GM23338 (cell line): ENCODE measurements at regions not wholly inside any gene's neighbourhood (a gene's known extent, or its start where the extent isn't known, plus 50 kb on each side); places are given as distances from the start of the nearest gene placed in this dataset.

ENCODE experiments used
- ATAC-seq: fragments of 200-7000 bp; cut with Tn5 transposase; 3 replicates; pipeline ENCODE4 v1.9.1; 2020
- DNase-seq: peaks from one replicate; pipeline ENCODE4 v3.0.0-alpha.2; 2015; ENCODE audit warnings: low spot score
- H2AFZ ChIP-seq: fragments of 200-600 bp; sonication (generic); 2 replicates; pipeline ENCODE4 v1.8.0; 2016; ENCODE audit warnings: antibody characterized with exemption, mild to moderate bottlenecking, moderate library complexity
- H3F3A ChIP-seq: fragments of 200-600 bp; sonication (generic); replicated peaks from 2 replicates; pipeline ENCODE4 v1.8.0; 2017; ENCODE audit warnings: antibody characterized with exemption, mixed run types, low read depth
- H3K27ac ChIP-seq: fragments of 200-600 bp; sonication (generic); 2 replicates; pipeline ENCODE4 v1.6.1; 2016; ENCODE audit warnings: low read depth
- H3K27me3 ChIP-seq: fragments of 200-600 bp; sonication (generic); 2 replicates; pipeline ENCODE4 v1.8.0; 2016; ENCODE audit warnings: mild to moderate bottlenecking, mixed run types, moderate library complexity; ENCODE audit not compliant: insufficient read depth
- H3K36me3 ChIP-seq: fragments of 200-600 bp; sonication (generic); 2 replicates; pipeline ENCODE4 v1.8.0; 2016; ENCODE audit warnings: mild to moderate bottlenecking; ENCODE audit not compliant: insufficient read depth
- H3K4me1 ChIP-seq: fragments of 200-600 bp; sonication (generic); 2 replicates; pipeline ENCODE4 v1.8.0; 2016; ENCODE audit warnings: mild to moderate bottlenecking, moderate library complexity; ENCODE audit not compliant: insufficient read depth
- H3K4me2 ChIP-seq: fragments of 200-600 bp; sonication (generic); 2 replicates; pipeline ENCODE4 v1.7.1; 2017; ENCODE audit warnings: mixed run types
- H3K4me3 ChIP-seq: fragments of 200-600 bp; sonication (generic); 2 replicates; pipeline ENCODE4 v1.6.1; 2016; ENCODE audit warnings: mixed run types
- H3K79me2 ChIP-seq: fragments of 200-600 bp; sonication (generic); replicated peaks from 2 replicates; pipeline ENCODE4 v1.8.0; 2017; ENCODE audit warnings: mild to moderate bottlenecking; ENCODE audit not compliant: insufficient read depth
- H3K9me2 ChIP-seq: fragments of 200-600 bp; sonication (generic); 2 replicates; pipeline ENCODE4 v1.8.0; 2017; ENCODE audit not compliant: insufficient read depth
- H4K20me1 ChIP-seq: fragments of 200-600 bp; sonication (generic); replicated peaks from 2 replicates; pipeline ENCODE4 v1.8.0; 2017; ENCODE audit warnings: mild to moderate bottlenecking; ENCODE audit not compliant: insufficient read depth
- H3K27ac Mint-ChIP-seq: 2 replicates; pipeline ENCODE4 v1.8.0; 2020; ENCODE audit warnings: inconsistent platforms, mild to moderate bottlenecking, moderate library complexity, mixed read lengths
- H3K27me3 Mint-ChIP-seq: 3 replicates; pipeline ENCODE4 v1.8.0; 2022; ENCODE audit warnings: low read depth, mild to moderate bottlenecking, moderate library complexity, mixed read lengths, inconsistent platforms; ENCODE audit not compliant: insufficient read depth, poor library complexity
- H3K36me3 Mint-ChIP-seq: 3 replicates; pipeline ENCODE4 v1.8.0; 2021; ENCODE audit warnings: low read depth, mild to moderate bottlenecking, inconsistent platforms, moderate library complexity, mixed read lengths
- H3K4me1 Mint-ChIP-seq: 3 replicates; pipeline ENCODE4 v1.8.0; 2020; ENCODE audit warnings: mild to moderate bottlenecking, inconsistent platforms, mixed read lengths
- H3K4me3 Mint-ChIP-seq: 3 replicates; pipeline ENCODE4 v1.8.0; 2021; ENCODE audit warnings: moderate library complexity, mild to moderate bottlenecking, inconsistent platforms, mixed read lengths
- H3K9me3 Mint-ChIP-seq: 3 replicates; pipeline ENCODE4 v1.8.0; 2020; ENCODE audit warnings: moderate library complexity, mild to moderate bottlenecking, inconsistent platforms, mixed read lengths
- CREB1 ChIP-seq: fragments of 250-450 bp; sonication (Bioruptor Pico); IDR thresholded peaks from 2 replicates; pipeline ENCODE4 v1.5.0; 2020; ENCODE audit warnings: low read depth, mild to moderate bottlenecking, moderate library complexity
- CTCF ChIP-seq, 2 experiments: fragments of 200-600 bp in 1 of 2; sonication (generic) in 1 of 2; conservative IDR thresholded peaks; 2 replicates each; pipeline versions ENCODE4 v1.5.1 to v1.6.1; 2016 to 2017; ENCODE audit warnings: antibody characterized with exemption in 2 of 2, low read depth in 2 of 2, mild to moderate bottlenecking in 2 of 2, moderate library complexity in 1 of 2
- ETS1 ChIP-seq: IDR thresholded peaks from 2 replicates; pipeline ENCODE4 v1.6.1; 2016; ENCODE audit warnings: antibody characterized with exemption
- EZH2 ChIP-seq: fragments of 200-600 bp; sonication (generic); IDR thresholded peaks from one replicate; pipeline ENCODE4 v1.8.0; 2017; ENCODE audit warnings: antibody characterized with exemption, mild to moderate bottlenecking, low read depth; ENCODE audit not compliant: unreplicated experiment
- EZH2phosphoT487 ChIP-seq: fragments of 200-600 bp; sonication (generic); IDR thresholded peaks from one replicate; pipeline ENCODE4 v1.8.1; 2018; ENCODE audit warnings: antibody characterized with exemption; ENCODE audit not compliant: unreplicated experiment
- JUNB ChIP-seq: IDR thresholded peaks from one replicate; pipeline ENCODE4 v1.6.1; 2016; ENCODE audit warnings: antibody characterized with exemption; ENCODE audit not compliant: unreplicated experiment
- NANOG ChIP-seq: IDR thresholded peaks from 2 replicates; pipeline ENCODE4 v1.6.1; 2016; ENCODE audit warnings: antibody characterized with exemption, borderline replicate concordance
- POLR2AphosphoS5 ChIP-seq: IDR thresholded peaks from 2 replicates; pipeline ENCODE4 v1.6.1; 2016; ENCODE audit warnings: antibody characterized with exemption, low read depth
- REST ChIP-seq: IDR thresholded peaks from one replicate; pipeline ENCODE4 v1.6.1; 2018; ENCODE audit warnings: antibody characterized with exemption; ENCODE audit not compliant: unreplicated experiment
- STAT1 ChIP-seq: IDR thresholded peaks from one replicate; pipeline ENCODE4 v1.6.1; 2016; ENCODE audit warnings: antibody characterized with exemption; ENCODE audit not compliant: unreplicated experiment
- ZNF114 ChIP-seq: fragments of 250-450 bp; sonication (Bioruptor Pico); IDR thresholded peaks from 2 replicates; pipeline ENCODE4 v1.5.0; 2020; ENCODE audit warnings: mild to moderate bottlenecking, moderate library complexity
- ZNF331 ChIP-seq: fragments of 250-450 bp; sonication (Bioruptor Pico); IDR thresholded peaks from 2 replicates; pipeline ENCODE4 v1.5.0; 2020; ENCODE audit warnings: low read depth, mild to moderate bottlenecking, moderate library complexity
- ZNF462 ChIP-seq: fragments of 250-450 bp; sonication (Bioruptor Pico); IDR thresholded peaks from 2 replicates; pipeline ENCODE4 v1.5.0; 2020; ENCODE audit warnings: mild to moderate bottlenecking, moderate library complexity

GRCh38 chr12:86662464-86662863, 406.3 kb upstream of the MGAT4C start:
- Histone ChIP-seq H2AFZ (no peak overlapping the region), H3K4me2 (no peak overlapping the region), H3F3A (no peaks in the 10 kb centered on the region), H3K4me3 (no peak overlapping the region), H3K27me3 (no peaks in the 10 kb centered on the region), H3K27ac (no peak overlapping the region), H3K9me2 (no peaks in the 10 kb centered on the region), H4K20me1 (no peaks in the 10 kb centered on the region), H3K79me2 (no peaks in the 10 kb centered on the region), H3K4me1 (no peaks in the 10 kb centered on the region), H3K36me3 (no peaks in the 10 kb centered on the region)
- H3K9me3 Mint-ChIP-seq = no peaks in the 10 kb centered on the region
- DNase-seq (no peak), ATAC-seq (no peak)
- no peaks in the 10 kb centered on the region for H3K4me1 Mint-ChIP-seq
- no peak overlapping the region for H3K27ac Mint-ChIP-seq
- no peaks in the 10 kb centered on the region for H3K36me3 Mint-ChIP-seq
- no peaks in the 10 kb centered on the region for H3K27me3 Mint-ChIP-seq
- TF ChIP-seq CTCF (conservative IDR thresholded peaks at IDR 0.05; ENCODE audit: low read depth in 2 of 2) = no peak
- no peak for TF ChIP-seq EZH2
- no peak for TF ChIP-seq POLR2AphosphoS5
- no peak for TF ChIP-seq ZNF331 (CRISPR knock-in tag)
- no peak for TF ChIP-seq ZNF462 (CRISPR knock-in tag)
- no peak for TF ChIP-seq NANOG
- TF ChIP-seq CREB1 (CRISPR knock-in tag) = no peak
- no peak for TF ChIP-seq REST
- TF ChIP-seq EZH2phosphoT487 = no peak
- no peak for TF ChIP-seq JUNB
- no peak for TF ChIP-seq STAT1
- no peak for TF ChIP-seq ETS1
- no peak for TF ChIP-seq ZNF114 (CRISPR knock-in tag)
- no peak overlapping the region for H3K4me3 Mint-ChIP-seq
